ENCODE measurements at regions not wholly inside any gene's neighbourhood (a gene's known extent, or its start where the extent isn't known, plus 50 kb on each side); places are given as distances from the start of the nearest gene placed in this dataset.
"Not testable (repeated sequence)": the region's sequence is repeated elsewhere in the genome, so short reads cannot be mapped to it uniquely, and the experiment has no call there.

- H3K27ac ChIP-seq: no peak overlapping the region
- TF ChIP-seq ZFX (IDR thresholded peaks at IDR 0.05; ENCODE audit: borderline replicate concordance) (no peak), CTCF (IDR thresholded peaks at IDR 0.05) (no peak)
These were observed 97.2 kb upstream of the OTOS start for GRCh38 chr2:240237609-240238174.

DNA sequence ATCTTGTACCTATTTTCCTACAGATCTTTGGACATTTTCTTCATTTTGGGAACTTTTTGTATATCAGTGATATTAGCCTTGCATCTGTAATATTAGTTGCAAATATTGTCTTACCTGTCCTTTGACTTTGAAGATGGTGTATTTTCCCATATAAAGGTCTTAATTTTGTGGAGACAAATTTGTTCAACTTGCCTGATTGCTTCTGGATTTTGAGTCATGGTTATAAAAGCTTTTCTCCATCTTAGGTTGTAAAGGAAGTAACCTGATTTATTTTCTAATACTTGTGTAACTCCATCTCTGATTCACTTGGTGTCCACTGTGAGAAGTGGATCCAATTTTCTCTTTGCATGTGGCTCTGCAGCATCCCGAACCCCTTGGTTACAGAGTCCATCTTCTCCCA lies 97.7 kb upstream of the OTOS start:
- no peak for TF ChIP-seq CTCF (IDR thresholded peaks at IDR 0.05)
- no peak for TF ChIP-seq ZFX (IDR thresholded peaks at IDR 0.05; ENCODE audit: borderline replicate concordance)

DNA sequence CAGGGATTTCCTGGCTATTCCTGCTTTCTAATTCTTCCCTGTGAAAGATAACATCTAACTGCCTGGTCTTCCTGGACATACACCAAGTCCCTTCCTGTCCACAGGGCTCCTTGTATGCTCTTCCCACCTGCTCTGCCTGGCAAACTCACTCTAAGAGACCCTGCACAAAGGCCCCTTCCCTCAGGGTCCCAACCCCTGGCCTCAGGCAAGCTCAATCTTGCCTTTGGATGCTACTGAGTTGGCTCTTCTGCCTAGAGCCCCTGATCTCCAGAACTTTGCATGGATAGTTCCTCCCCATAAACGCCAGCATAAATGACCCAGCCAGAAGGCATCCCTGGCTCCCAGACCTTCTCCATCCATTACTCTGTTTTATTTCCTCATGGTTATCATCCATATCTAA lies 98.3 kb upstream of the OTOS start:
- no peak overlapping the region for H3K27ac ChIP-seq
- TF ChIP-seq CTCF (IDR thresholded peaks at IDR 0.05) (no peak), ZFX (IDR thresholded peaks at IDR 0.05; ENCODE audit: borderline replicate concordance) (no peak)

More for the DNA sequence above, 97.7 kb upstream of the OTOS start:
- no peak overlapping the region for H3K27ac ChIP-seq

DNA sequence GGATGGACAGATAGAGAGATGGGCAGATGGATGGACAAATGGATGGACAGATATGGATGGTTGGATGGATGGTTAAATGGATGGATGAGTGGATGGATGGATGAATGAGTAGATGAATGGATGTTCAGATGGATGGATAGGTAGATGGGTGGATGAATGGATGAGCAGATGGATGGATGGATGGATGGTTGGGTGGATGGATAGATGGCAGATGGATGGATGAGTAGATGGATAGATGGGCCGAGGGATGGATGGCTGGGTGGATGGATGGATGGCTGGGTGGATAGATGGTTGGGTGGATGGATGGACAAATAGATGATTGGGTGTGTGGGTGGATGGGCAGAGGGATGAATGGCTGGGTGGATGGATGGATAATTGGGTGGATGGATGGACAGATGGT lies 98.9 kb upstream of the OTOS start:
- no peak overlapping the region for H3K27ac ChIP-seq
- no peak for TF ChIP-seq ZFX (IDR thresholded peaks at IDR 0.05; ENCODE audit: borderline replicate concordance)
- no peak for TF ChIP-seq CTCF (IDR thresholded peaks at IDR 0.05)

DNA sequence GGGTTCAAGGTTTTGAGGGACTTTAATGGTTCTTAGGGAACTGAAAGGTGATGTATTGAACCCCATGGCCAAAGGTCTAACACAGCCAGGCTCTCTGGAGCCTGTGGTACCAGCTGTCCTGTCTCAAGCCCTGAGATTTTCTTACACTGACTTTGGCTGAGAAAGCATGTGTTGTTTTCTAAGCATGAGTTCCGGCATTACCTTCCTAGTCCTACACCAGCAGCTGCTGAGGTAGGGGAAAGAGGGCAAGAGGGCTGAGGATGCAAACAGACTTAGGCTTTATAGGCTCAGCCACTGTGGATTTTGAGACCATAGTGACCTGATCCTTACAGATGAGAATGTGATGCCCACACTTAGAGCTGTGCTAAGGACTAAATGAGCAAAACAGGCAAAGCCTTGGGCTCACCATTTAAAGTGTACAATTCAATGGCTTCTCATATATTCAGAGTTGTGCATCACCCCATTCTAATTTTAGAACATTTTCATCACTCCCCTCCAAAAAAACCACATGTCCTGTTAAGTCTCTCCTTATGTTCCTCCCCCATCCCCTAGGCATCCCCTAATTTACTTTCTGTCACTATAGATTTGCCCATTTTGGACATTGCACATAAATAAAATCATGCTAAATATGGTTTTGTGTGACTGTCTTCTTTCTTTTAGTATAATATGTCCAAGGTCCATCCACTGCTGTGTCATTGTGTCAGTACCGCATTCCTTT lies 99.7 kb upstream of the OTOS start:
- TF ChIP-seq CTCF (IDR thresholded peaks at IDR 0.05) (no peak), ZFX (IDR thresholded peaks at IDR 0.05; ENCODE audit: borderline replicate concordance) (no peak)
- H3K27ac ChIP-seq: no peak overlapping the region

GRCh38 chr2:240240781-240241180 lies 100.3 kb upstream of the OTOS start:
- no peak overlapping the region for H3K27ac ChIP-seq
- TF ChIP-seq ZFX (IDR thresholded peaks at IDR 0.05; ENCODE audit: borderline replicate concordance) (no peak), CTCF (IDR thresholded peaks at IDR 0.05) (no peak)

DNA sequence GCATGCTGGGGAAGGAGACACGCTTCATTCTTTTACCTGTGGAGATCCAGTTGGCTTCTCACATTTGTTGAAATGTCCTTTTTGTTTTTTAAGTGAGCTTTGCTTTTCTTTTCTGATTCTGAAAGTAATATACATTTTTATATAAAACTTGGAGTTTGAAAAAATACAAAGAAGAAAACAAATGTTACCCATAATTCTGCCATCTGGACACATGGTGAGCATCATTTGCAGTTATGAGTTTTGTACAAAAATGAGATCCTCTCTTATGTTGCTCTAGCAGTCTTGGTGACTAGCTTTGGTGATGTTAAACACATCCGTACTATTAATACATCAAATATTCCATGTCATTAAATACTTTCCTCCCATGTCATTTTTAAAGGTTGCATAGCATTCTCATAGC lies 101.1 kb upstream of the OTOS start:
- TF ChIP-seq CTCF (IDR thresholded peaks at IDR 0.05) (no peak), ZFX (IDR thresholded peaks at IDR 0.05; ENCODE audit: borderline replicate concordance) (no peak)
- no peak overlapping the region for H3K27ac ChIP-seq

DNA sequence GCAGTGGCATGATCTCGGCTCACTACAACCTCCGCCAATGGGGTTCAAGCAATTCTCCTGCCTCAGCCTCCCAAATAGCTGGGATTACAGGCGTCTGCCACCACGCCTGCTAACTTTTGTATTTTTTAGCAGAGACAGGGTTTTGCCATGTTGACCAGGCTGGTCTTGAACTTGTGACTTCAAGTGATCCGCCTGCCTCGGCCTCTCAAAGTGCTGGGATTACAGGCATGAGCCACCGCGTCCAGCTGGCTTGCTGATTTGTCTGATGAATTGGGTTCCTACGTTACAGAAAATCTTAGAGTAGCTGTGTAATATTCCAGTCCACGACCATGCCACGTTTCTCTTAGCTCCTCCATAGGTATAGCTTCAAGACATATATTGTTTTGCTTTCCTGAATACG lies 102.6 kb upstream of the OTOS start:
- H3K27ac ChIP-seq: not testable (repeated sequence)

Measured in 22Rv1 (cell line).